ENCODE measurements at regions not wholly inside any gene's neighbourhood (a gene's known extent, or its start where the extent isn't known, plus 50 kb on each side); places are given as distances from the start of the nearest gene placed in this dataset.

- TF ChIP-seq MAX (IDR thresholded peaks at IDR 0.05; ENCODE audit: insufficient read depth, insufficient read length) (no peak), CTCF (IDR thresholded peaks at IDR 0.05; ENCODE audit: extremely low read depth in 1 of 2, insufficient read depth in 1 of 2, low read depth in 1 of 2, low read length in 2 of 2) (no peak), POLR2A (IDR thresholded peaks at IDR 0.05; ENCODE audit: low read depth, low read length) (no peak), POLR2AphosphoS5 (IDR thresholded peaks at IDR 0.05; ENCODE audit: insufficient read depth, low read depth, low read length) (no peak), EZH2 (IDR thresholded peaks at IDR 0.05; ENCODE audit: borderline replicate concordance, low read depth, low read length, severe bottlenecking) (no peak)
Measured at GRCh38 chr10:6909905-6910560, 330.0 kb upstream of the PRKCQ start.
